ENCODE measurements at regions not wholly inside any gene's neighbourhood (a gene's known extent, or its start where the extent isn't known, plus 50 kb on each side); places are given as distances from the start of the nearest gene placed in this dataset.

GRCh38 chr10:46106410-46107255 is 60.6 kb upstream of the MSMB start (continued):
- TF ChIP-seq GTF3C2 (IDR thresholded peaks at IDR 0.05; ENCODE audit: borderline replicate concordance, extremely low read depth, insufficient read length): no peak
- no peak; the same call in 1 of the 2 replicates for TF ChIP-seq GABPB1 (CRISPR knock-in tag; IDR thresholded peaks at IDR 0.05)
- TF ChIP-seq TAF15 (IDR thresholded peaks at IDR 0.05; ENCODE audit: low read depth, low read length): no peak
- TF ChIP-seq ZNF780A (CRISPR knock-in tag; IDR thresholded peaks at IDR 0.05): no peak
- TF ChIP-seq RNF219 (CRISPR knock-in tag; IDR thresholded peaks at IDR 0.05): no peak
- TF ChIP-seq TFAP4 (CRISPR knock-in tag; IDR thresholded peaks at IDR 0.05; ENCODE audit: borderline replicate concordance): peak; percentile 86; the same call in 1 of the 2 replicates
- TF ChIP-seq CREB3L1 (IDR thresholded peaks at IDR 0.05; ENCODE audit: borderline replicate concordance, low read depth): no peak
- TF ChIP-seq CEBPG (CRISPR knock-in tag; IDR thresholded peaks at IDR 0.05): no peak
- TF ChIP-seq CEBPG (tag; conservative IDR thresholded peaks at IDR 0.05 in 1 of 2, IDR thresholded peaks at IDR 0.05 in 1 of 2): no peak
- TF ChIP-seq ZNF324 (CRISPR knock-in tag; IDR thresholded peaks at IDR 0.05): no peak
- no peak for TF ChIP-seq CREM (IDR thresholded peaks at IDR 0.05; ENCODE audit: low read depth)
- TF ChIP-seq TBP (optimal IDR thresholded peaks at IDR 0.05; ENCODE audit: low read depth, low read length): no peak
- peak; percentile 76 for TF ChIP-seq ARHGAP35 (IDR thresholded peaks at IDR 0.05; ENCODE audit: partially characterized antibody)
- TF ChIP-seq PATZ1 (CRISPR knock-in tag; IDR thresholded peaks at IDR 0.05; ENCODE audit: borderline replicate concordance): no peak
- no peak for TF ChIP-seq HOMEZ (CRISPR knock-in tag; IDR thresholded peaks at IDR 0.05)
- no peak for TF ChIP-seq ZEB2 (IDR thresholded peaks at IDR 0.05)

Measured in K562 (cell line).